ENCODE measurements at regions not wholly inside any gene's neighbourhood (a gene's known extent, or its start where the extent isn't known, plus 50 kb on each side); places are given as distances from the start of the nearest gene placed in this dataset.
"Not testable (repeated sequence)": the region's sequence is repeated elsewhere in the genome, so short reads cannot be mapped to it uniquely, and the experiment has no call there.

- DNase-seq (ENCODE audit: low spot score), result no peak
Observed at GRCh38 chr9:90175865-90176264, 466.8 kb downstream of the DIRAS2 start.

DNA sequence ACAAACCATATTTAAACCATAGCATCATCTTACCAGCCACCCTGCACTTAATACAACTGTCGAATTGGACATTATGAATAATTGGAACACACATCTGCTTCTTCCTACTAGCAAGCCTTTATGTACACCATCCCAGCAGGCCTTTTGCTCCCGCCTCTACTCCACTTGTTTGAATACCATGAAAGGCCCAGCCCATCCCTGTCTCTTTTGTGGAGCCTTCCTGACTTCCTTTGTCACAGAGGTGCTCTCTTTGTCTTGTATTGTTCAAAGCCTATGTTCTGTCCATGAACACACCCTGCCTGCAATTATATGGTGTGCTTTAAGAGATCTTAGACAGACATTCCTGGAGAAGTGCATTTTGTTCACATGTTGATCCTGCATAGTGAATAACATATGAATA, 465.7 kb downstream of the DIRAS2 start:
- DNase-seq (ENCODE audit: low spot score), result no peak

DNA sequence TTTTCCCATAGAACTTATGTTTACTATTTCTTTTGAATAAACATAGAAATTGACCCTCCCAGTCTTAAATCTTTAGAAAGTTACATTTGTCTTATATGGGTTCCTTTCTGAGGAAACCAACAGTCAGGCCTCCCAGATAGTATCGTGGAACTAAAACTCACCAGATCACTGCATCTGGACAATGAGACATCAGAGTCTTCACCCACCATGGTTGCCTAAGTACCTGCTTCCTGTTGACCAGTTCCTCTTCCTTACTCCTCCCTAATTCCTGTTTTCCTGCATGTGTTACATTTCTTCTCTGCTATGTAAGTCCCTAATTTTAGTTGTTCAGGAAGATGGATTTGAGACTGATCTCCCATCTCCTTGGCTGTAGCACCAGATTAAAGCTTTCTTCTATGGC, 462.2 kb downstream of the DIRAS2 start:
- no peak for DNase-seq (ENCODE audit: low spot score)

DNA sequence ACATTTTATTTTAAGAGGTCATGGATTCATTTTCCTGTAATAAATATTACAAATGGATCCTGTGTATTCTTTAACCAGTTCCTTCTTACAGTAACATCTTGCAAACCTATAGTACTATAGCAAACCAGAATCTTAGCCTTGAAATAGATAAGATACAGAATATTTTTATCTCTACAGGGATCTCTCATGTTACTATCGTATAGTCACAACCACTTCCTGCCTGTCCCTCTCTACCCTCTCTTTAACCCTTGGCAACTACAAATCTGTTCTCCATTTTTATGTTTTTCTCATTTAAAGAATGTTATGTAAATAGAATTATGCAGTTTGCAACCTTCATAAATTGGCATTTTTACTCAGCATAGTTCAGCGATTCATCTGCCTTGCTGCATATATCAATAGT, 454.0 kb downstream of the DIRAS2 start:
- no peak for DNase-seq (ENCODE audit: low spot score)

DNA sequence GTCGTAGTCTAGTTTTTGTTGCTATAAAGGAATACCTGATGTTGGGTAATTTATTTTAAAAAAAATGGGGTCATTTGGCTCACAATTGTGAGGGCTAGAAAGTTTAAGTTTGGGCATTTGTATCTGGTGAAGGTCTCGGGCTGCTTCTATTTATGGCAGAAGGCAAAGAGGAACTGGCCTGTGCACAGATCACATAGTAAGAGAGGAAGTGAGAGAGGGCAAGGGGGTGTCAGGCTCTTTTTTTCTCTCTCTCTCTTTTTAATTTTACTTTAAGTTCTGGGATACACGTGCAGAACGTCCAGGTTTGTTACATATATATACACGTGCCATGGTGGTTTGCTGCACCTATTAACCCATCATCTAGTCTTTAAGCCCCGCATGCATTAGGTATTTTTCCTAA, 453.3 kb downstream of the DIRAS2 start:
- no peak for DNase-seq (ENCODE audit: low spot score)

DNA sequence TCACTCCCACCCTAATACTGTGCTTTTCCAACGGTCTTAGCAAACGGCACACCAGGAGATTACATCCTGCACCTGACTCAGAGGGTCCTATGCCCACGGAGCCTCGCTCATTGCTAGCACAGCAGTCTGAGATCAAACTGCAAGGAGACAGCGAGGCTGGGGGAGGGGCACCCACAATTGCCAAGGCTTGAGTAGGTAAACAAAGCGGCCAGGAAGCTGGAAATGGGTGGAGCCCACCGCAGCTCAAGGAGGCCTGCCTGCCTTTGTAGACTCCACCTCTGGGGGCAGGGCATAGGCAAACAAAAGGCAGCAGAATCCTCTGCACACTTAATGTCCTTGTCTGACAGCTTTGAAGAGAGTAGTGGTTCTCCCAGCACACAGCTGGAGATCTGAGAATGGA, 450.2 kb downstream of the DIRAS2 start:
- not testable (repeated sequence) for DNase-seq (ENCODE audit: low spot score)

DNA sequence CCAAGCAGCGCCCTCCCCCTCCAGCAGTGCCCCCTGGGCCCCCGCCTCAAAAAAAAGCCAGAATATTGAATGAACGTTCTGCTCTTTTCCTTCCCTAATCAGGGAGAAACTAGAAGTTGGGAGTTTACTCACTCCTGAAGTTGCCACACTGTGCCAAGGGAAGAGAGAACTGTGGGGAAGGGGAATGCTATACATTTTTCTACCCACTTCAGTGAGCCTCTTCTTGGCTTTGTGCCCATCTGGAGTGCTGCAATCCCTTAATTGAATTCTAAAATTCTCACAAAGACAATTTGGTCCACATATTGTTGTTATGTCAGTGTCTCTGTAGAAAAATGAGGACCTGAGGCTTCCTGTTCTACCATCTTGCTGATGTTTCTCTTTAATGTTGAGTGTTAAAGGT, 443.7 kb downstream of the DIRAS2 start:
- no peak for DNase-seq (ENCODE audit: low spot score)

DNA sequence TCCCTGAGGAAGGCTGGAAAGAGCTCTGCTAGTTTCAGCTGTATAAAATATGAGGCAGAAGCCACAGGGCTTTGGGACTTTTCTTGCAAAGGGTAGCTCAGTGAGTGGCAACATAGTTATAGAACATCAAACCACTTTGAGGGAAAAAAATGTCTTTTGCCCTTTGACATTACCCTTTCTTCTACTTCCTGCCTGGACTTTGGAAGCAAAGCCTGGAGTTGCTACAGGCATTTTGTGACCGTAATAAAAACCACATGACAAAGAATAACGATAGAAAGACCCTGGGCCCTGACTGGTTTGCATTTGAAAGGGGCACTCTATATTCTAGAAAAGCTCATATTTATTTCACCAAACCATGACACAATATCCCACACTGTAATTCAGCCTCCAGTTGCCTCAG, 440.9 kb downstream of the DIRAS2 start:
- no peak for DNase-seq (ENCODE audit: low spot score)

- no peak for DNase-seq (ENCODE audit: low spot score)
Observed at GRCh38 chr9:90204128-90204831, 438.3 kb downstream of the DIRAS2 start.

DNA sequence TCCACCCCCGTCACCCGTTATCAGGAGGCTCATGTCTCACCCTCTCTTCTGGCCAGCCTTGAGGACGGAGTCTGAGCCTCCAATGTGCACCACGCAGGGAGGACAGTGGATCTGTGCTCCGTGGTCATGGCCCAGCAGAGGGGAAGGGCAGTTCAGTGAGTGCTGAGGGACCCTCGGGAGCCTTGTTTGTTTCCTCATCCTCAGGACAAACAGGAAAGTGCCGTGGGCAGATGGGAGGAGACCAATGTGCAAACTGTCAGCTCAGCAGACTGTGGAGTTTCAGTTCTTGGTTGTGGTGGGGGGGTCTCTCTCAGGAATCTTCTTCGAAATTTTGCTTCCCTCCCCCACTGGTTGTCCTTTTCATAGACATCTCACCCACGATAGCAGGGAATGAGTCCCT, 429.6 kb downstream of the DIRAS2 start:
- DNase-seq (ENCODE audit: low spot score), result not testable (repeated sequence)

- no peak for DNase-seq (ENCODE audit: low spot score)
Observed at GRCh38 chr9:90219548-90220118, 423.0 kb downstream of the DIRAS2 start.

- DNase-seq (ENCODE audit: low spot score), result not testable (repeated sequence)
Observed at GRCh38 chr9:90221899-90222298, 420.7 kb downstream of the DIRAS2 start.

- not testable (repeated sequence) for DNase-seq (ENCODE audit: low spot score)
Observed at GRCh38 chr9:90226839-90227338, 415.7 kb downstream of the DIRAS2 start.

DNA sequence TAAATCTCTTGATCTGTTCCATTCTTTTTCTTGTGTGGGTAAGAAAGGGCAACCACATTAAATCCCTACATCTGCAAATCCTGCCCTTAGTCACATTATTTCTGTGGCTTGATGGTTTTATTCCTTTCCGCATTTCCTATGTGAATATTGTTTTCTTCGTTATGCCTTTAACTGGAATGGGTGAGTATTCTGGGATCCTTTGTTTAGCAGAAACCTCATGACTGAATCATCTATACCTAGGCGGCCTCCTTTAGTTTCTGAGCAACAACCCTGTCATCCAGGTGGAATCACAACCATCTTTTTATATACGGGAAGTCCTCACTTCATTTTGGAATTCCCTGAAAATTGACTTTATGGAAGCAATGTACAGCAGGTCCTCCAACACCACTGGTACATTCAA, 409.5 kb downstream of the DIRAS2 start:
- DNase-seq (ENCODE audit: low spot score), result not testable (repeated sequence)

- no peak for DNase-seq (ENCODE audit: low spot score)
Observed at GRCh38 chr9:90240541-90240940, 402.1 kb downstream of the DIRAS2 start.

GRCh38 chr9:90245661-90246060, 397.0 kb downstream of the DIRAS2 start:
- DNase-seq (ENCODE audit: low spot score), result no peak

GRCh38 chr9:90249094-90249493, 393.5 kb downstream of the DIRAS2 start:
- DNase-seq (ENCODE audit: low spot score), result no peak

- no peak for DNase-seq (ENCODE audit: low spot score)
Observed at GRCh38 chr9:90251316-90251715, 391.3 kb downstream of the DIRAS2 start.

DNA sequence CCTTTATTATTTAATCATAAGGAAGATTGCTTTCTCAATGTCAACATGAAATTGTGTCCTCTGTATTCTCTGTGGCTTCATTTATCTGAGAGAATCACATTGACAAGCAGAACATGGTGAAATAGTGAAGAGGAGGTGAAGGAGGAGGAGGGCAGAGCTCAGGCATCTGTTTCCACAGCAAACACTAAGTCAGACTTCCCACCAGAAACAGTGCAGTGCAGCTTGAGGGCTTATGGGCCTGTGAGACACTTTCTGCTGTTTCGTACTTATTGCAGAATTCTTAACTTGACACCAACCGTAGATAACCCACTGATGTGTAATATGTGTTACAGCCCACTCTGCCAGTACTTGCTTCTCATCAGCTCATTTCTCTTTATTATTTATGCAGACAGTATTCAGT, 386.3 kb downstream of the DIRAS2 start:
- DNase-seq (ENCODE audit: low spot score), result no peak

DNA sequence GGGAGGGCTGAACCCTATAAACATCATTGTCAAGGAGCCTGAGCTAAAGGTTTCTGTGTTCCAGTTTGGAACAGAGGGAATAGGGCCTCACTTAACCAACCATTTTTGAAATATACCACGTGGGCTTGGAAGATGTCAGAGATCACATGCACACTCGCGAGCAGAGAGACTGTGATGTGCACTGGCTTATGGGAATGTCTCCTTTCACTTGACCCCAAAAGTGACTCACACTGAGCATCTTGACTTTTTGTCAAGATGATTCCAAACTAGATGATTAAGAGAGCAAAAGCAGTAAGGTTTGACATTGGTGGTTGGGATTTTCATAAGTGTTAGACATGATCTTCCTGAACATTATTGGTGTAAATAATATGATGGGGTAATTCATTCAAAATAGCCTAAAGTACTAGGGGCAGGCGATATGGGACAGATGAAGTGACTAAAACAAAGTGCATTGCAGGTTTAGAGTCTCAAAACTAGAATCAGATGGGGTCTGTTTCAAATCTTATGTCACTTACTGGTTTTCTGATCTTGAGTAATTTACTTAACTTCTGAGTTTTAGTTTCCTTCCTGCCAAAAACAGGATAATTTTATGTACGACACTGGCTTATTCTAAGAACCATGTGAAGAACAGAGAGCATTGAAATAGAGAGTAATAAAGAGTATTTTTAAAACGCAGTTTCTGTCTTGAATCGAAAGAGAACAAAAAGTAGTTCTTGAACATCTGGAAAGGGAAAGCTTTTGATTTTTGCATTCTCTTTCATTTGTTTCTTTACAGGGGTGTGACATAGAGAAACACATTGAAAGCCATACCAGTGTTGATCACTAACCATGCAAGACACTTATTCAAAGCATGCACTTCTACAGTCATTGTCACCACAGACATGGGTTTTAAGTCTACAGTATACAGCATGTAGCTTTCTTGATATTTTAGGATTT, 383.0 kb downstream of the DIRAS2 start:
- no peak for DNase-seq (ENCODE audit: low spot score)

GRCh38 chr9:90261698-90262097, 380.9 kb downstream of the DIRAS2 start:
- no peak for DNase-seq (ENCODE audit: low spot score)

- DNase-seq (ENCODE audit: low spot score), result no peak
Observed at GRCh38 chr9:90268613-90269012, 374.0 kb downstream of the DIRAS2 start.
